ENCODE measurements at regions not wholly inside any gene's neighbourhood (a gene's known extent, or its start where the extent isn't known, plus 50 kb on each side); places are given as distances from the start of the nearest gene placed in this dataset.

- TF ChIP-seq ZBTB25 (CRISPR knock-in tag; IDR thresholded peaks at IDR 0.05) (no peak), ZNF816 (CRISPR knock-in tag; IDR thresholded peaks at IDR 0.05; ENCODE audit: borderline replicate concordance) (no peak), ZSCAN30 (CRISPR knock-in tag; IDR thresholded peaks at IDR 0.05) (no peak), RELA (CRISPR knock-in tag; IDR thresholded peaks at IDR 0.05) (no peak), MTA1 (CRISPR knock-in tag; IDR thresholded peaks at IDR 0.05; ENCODE audit: borderline replicate concordance) (no peak), DRAP1 (CRISPR knock-in tag; IDR thresholded peaks at IDR 0.05) (no peak), PRMT3 (CRISPR knock-in tag; IDR thresholded peaks at IDR 0.05; ENCODE audit: borderline replicate concordance, low read depth) (no peak), ZSCAN12 (CRISPR knock-in tag; IDR thresholded peaks at IDR 0.05) (no peak), STAT6 (CRISPR knock-in tag; IDR thresholded peaks at IDR 0.05; ENCODE audit: borderline replicate concordance) (no peak), NKX3-1 (CRISPR knock-in tag; IDR thresholded peaks at IDR 0.05) (no peak)
These were observed 365.8 kb upstream of the SEMA6D start (continued) for GRCh38 chr15:47351501-47351900.

- H3K9ac ChIP-seq (ENCODE audit: insufficient read depth, low read depth, low read length) = no peak overlapping the region
- ATAC-seq (no peak), DNase-seq (ENCODE audit: low spot score) (no peak), FAIRE-seq (no peak)
- 1% methylated on average over 3 of the region's 3 CpGs for WGBS (ENCODE audit: low lambda C conversion rate)
- H3K27ac ChIP-seq (ENCODE audit: extremely low read length, insufficient read depth, low read length) = no peak overlapping the region
- H3K79me2 ChIP-seq (ENCODE audit: insufficient read depth, low read length) = no peaks in the 10 kb centered on the region
- H2AFZ ChIP-seq (ENCODE audit: low read length) = no peak overlapping the region
- no peaks in the 10 kb centered on the region for H4K20me1 ChIP-seq (ENCODE audit: insufficient read depth, low read length)
- in situ Hi-C loops (cut with HindIII; ENCODE audit: extremely low pct_ligation_motif_present, low pct_unique_long_range_greater_than_20kb) = no loop called here
- CTCF ChIA-PET (ENCODE audit: low intra/inter-chr PET ratio, low total read pairs) = no interaction called here
- POLR2A ChIA-PET = no interaction called here
- BruUV-seq (replicated peaks) = no TSS peak
- no peak overlapping the region for H3K4me2 ChIP-seq (ENCODE audit: low read depth, low read length)
- H3K36me3 ChIP-seq (replicated peaks in 1 of 2; ENCODE audit: control insufficient read depth in 1 of 2, insufficient read depth in 2 of 2, low read length in 2 of 2) = no peaks in the 10 kb centered on the region
- H3K4me1 ChIP-seq (ENCODE audit: insufficient read depth, low read length) = no peaks in the 10 kb centered on the region
- intact Hi-C loops (cut with micrococcal nuclease; ENCODE audit: unreplicated experiment) = no loop called here
- peaks cover 25% of the 10 kb centered on the region for H3K9me3 ChIP-seq (ENCODE audit: low read length)
- H3K4me3 ChIP-seq (replicated peaks in 1 of 3; ENCODE audit: insufficient read depth in 1 of 3, low read depth in 2 of 3, low read length in 3 of 3) = no peak overlapping the region
- H3K27me3 ChIP-seq (ENCODE audit: control insufficient read depth in 1 of 2, insufficient read depth in 2 of 2, low read length in 2 of 2) = no peaks in the 10 kb centered on the region
- TF ChIP-seq SP4 (CRISPR knock-in tag; IDR thresholded peaks at IDR 0.05) = no peak
- no peak for TF ChIP-seq ZNF383 (CRISPR knock-in tag; IDR thresholded peaks at IDR 0.05; ENCODE audit: borderline replicate concordance)
- TF ChIP-seq TIGD3 (CRISPR knock-in tag; IDR thresholded peaks at IDR 0.05; ENCODE audit: borderline replicate concordance) = no peak
- TF ChIP-seq ZNF263 (CRISPR knock-in tag; IDR thresholded peaks at IDR 0.05) = no peak
- TF ChIP-seq ZNF776 (CRISPR knock-in tag; IDR thresholded peaks at IDR 0.05) = no peak
- no peak for TF ChIP-seq FOXM1 (CRISPR knock-in tag; IDR thresholded peaks at IDR 0.05)
- no peak for TF ChIP-seq PAWR (CRISPR knock-in tag; IDR thresholded peaks at IDR 0.05; ENCODE audit: borderline replicate concordance)
- TF ChIP-seq ZNF780A (CRISPR knock-in tag; IDR thresholded peaks at IDR 0.05) = no peak
- no peak for TF ChIP-seq GATAD2A (CRISPR knock-in tag; IDR thresholded peaks at IDR 0.05)
- no peak for TF ChIP-seq ZSCAN21 (CRISPR knock-in tag; IDR thresholded peaks at IDR 0.05; ENCODE audit: borderline replicate concordance)
These were observed 365.1 kb upstream of the SEMA6D start for GRCh38 chr15:47352217-47352616.
